Mesendoderm (in vitro differentiated cells): ENCODE measurements at regions not wholly inside any gene's neighbourhood (a gene's known extent, or its start where the extent isn't known, plus 50 kb on each side); places are given as distances from the start of the nearest gene placed in this dataset.

Experiments
- DNase-seq: peaks from one replicate; pipeline ENCODE4 v3.0.0; 2013
- H2AK5ac ChIP-seq: 2 replicates; pipeline ENCODE4 v1.6.1; 2013; ENCODE audit warnings: low read length, inconsistent platforms
- H2BK120ac ChIP-seq: 2 replicates; pipeline ENCODE4 v1.6.1; 2013; ENCODE audit warnings: low read depth, mild to moderate bottlenecking, low read length, moderate library complexity, mixed read lengths
- H2BK15ac ChIP-seq: replicated peaks from 2 replicates; pipeline ENCODE4 v1.6.1; 2013; ENCODE audit warnings: low read depth, mild to moderate bottlenecking, moderate library complexity
- H2BK5ac ChIP-seq: 2 replicates; pipeline ENCODE4 v1.6.1; 2013; ENCODE audit warnings: low read length, inconsistent platforms
- H3K18ac ChIP-seq: 2 replicates; pipeline ENCODE4 v1.6.1; 2013; ENCODE audit warnings: mild to moderate bottlenecking, low read length, mixed read lengths
- H3K23ac ChIP-seq: one replicate; pipeline ENCODE4 v1.6.1; 2013; ENCODE audit warnings: low read length
- H3K27ac ChIP-seq: 2 replicates; pipeline ENCODE4 v1.5.1; 2013; ENCODE audit warnings: low read depth, mild to moderate bottlenecking, inconsistent platforms, low read length, moderate library complexity
- H3K27me3 ChIP-seq: 2 replicates; pipeline ENCODE4 v1.6.1; 2013; ENCODE audit warnings: low read length, control low read depth, mild to moderate bottlenecking, inconsistent platforms; ENCODE audit not compliant: insufficient read depth, poor library complexity
- H3K36me3 ChIP-seq: 2 replicates; pipeline ENCODE4 v1.6.1; 2013; ENCODE audit warnings: low read length, inconsistent platforms; ENCODE audit not compliant: control insufficient read depth, insufficient read depth
- H3K4ac ChIP-seq: one replicate; pipeline ENCODE4 v1.6.1; 2013; ENCODE audit warnings: low read depth, mild to moderate bottlenecking, low read length, moderate library complexity
- H3K4me1 ChIP-seq: 2 replicates; pipeline ENCODE4 v1.6.1; 2013; ENCODE audit warnings: low read depth, low read length, inconsistent platforms; ENCODE audit not compliant: control insufficient read depth
- H3K4me2 ChIP-seq: 2 replicates; pipeline ENCODE4 v1.6.1; 2013; ENCODE audit warnings: low read length
- H3K4me3 ChIP-seq: 2 replicates; pipeline ENCODE4 v1.5.1; 2013; ENCODE audit warnings: mild to moderate bottlenecking, low read length
- H3K56ac ChIP-seq: one replicate; pipeline ENCODE4 v1.6.1; 2013; ENCODE audit warnings: low read length
- H3K79me1 ChIP-seq: 2 replicates; pipeline ENCODE4 v1.6.1; 2013; ENCODE audit warnings: low read length, inconsistent platforms
- H3K79me2 ChIP-seq: 2 replicates; pipeline ENCODE4 v1.6.1; 2013; ENCODE audit warnings: mild to moderate bottlenecking, low read length; ENCODE audit not compliant: control insufficient read depth, insufficient read depth
- H3K9ac ChIP-seq: 2 replicates; pipeline ENCODE4 v1.6.1; 2013; ENCODE audit warnings: low read length, inconsistent platforms
- H4K5ac ChIP-seq: one replicate; pipeline ENCODE4 v1.6.1; 2013; ENCODE audit warnings: low read length
- H4K8ac ChIP-seq: one replicate; pipeline ENCODE4 v1.6.1; 2013; ENCODE audit warnings: low read depth, mild to moderate bottlenecking, control low read depth, low read length, moderate library complexity
- WGBS: extraction: QIAGEN DNeasy Blood & Tissue Kit; methylation state at CpG from one replicate; pipeline ENCODE4 v1.1.7; 2013; ENCODE audit warnings: low lambda C conversion rate, missing lambda C conversion rate; ENCODE audit not compliant: insufficient coverage; ENCODE audit errors: extremely low coverage; 5-methylcytosine and 5-hydroxymethylcytosine counted together

DNA sequence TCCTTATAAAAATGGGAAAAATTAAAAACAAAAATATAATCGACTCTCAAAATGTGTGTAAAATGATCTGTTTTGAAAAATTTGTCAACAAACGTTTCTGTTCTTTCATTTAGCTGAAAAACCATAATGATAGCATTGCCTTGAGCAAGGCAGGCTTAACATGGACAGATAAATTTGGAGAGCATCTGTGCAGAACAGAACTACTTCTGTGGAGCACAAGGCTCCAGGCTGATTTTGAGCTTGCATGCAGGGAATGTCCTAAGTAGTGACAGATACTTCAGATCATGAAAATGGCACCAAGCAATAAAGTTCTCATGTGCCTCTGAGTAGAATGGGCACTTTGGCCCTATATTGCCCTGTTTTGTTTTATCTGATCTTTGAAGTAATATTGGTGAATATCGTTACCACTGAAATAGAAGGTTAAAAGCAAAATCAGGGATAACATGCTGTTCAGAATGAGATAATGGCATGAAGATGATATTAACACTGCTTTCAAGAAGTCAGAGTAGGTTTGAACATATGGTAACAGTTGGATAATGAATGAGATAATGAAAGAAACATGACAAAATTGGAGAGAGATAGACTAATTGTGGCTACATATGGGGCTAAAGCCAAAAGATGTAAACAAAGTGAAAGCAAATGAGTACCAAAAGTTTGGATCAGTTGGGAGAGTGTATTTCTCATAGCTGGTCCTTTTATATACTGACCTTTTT is 730.5 kb upstream of the CCDC179 start:
- no peak overlapping the region for H3K27ac ChIP-seq
- no peak overlapping the region for H3K4me3 ChIP-seq
- H4K8ac ChIP-seq, result no peak overlapping the region
- no peaks in the 10 kb centered on the region for H3K79me2 ChIP-seq
- H3K9ac ChIP-seq, result no peak overlapping the region
- no peaks in the 10 kb centered on the region for H3K36me3 ChIP-seq
- no peaks in the 10 kb centered on the region for H3K79me1 ChIP-seq
- H3K4me1 ChIP-seq, result no peaks in the 10 kb centered on the region
- H3K4me2 ChIP-seq, result no peak overlapping the region
- no peaks in the 10 kb centered on the region for H3K27me3 ChIP-seq
- no peak overlapping the region for H2BK15ac ChIP-seq
- H3K23ac ChIP-seq, result no peak overlapping the region
- no peak overlapping the region for H4K5ac ChIP-seq
- WGBS, result no CpG with 5 or more reads among the region's 3 CpGs
- no peak overlapping the region for H3K4ac ChIP-seq
- H3K18ac ChIP-seq, result no peak overlapping the region
- no peak overlapping the region for H3K56ac ChIP-seq
- no peak overlapping the region for H2AK5ac ChIP-seq
- no peak overlapping the region for H2BK5ac ChIP-seq
- no peak overlapping the region for H2BK120ac ChIP-seq
- DNase-seq, result no peak

DNA sequence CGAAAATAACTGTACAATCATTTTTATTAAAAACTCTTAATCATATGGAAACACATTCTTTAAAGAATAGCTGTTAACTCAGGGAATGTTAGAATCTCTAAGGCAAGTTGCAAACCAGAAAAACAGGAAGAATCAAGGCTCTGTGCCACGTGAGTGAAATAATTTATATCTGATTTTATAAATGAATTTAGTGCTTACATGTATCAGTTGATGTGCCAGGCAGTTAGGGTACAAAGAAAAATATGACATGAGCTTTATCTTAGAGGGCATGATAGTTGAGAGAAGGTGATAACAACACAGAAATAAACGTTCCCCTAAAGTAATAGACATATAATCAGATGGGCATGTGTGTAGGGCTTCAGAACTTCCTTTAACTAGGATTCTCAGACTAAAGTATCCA is 734.5 kb upstream of the CCDC179 start:
- Histone ChIP-seq H3K4ac (no peak overlapping the region), H3K18ac (no peak overlapping the region), H3K4me3 (no peak overlapping the region), H2BK5ac (no peak overlapping the region), H3K9ac (no peak overlapping the region), H3K4me1 (no peaks in the 10 kb centered on the region), H3K36me3 (no peaks in the 10 kb centered on the region), H3K4me2 (no peak overlapping the region), H3K79me1 (no peaks in the 10 kb centered on the region), H2AK5ac (no peak overlapping the region), H4K5ac (no peak overlapping the region), H2BK120ac (no peak overlapping the region), H3K23ac (no peak overlapping the region), H2BK15ac (no peak overlapping the region), H3K79me2 (no peaks in the 10 kb centered on the region), H3K56ac (no peak overlapping the region), H3K27ac (no peak overlapping the region), H4K8ac (no peak overlapping the region), H3K27me3 (no peaks in the 10 kb centered on the region)
- WGBS, result no CpG with 5 or more reads among the region's 3 CpGs
- DNase-seq, result no peak

DNA sequence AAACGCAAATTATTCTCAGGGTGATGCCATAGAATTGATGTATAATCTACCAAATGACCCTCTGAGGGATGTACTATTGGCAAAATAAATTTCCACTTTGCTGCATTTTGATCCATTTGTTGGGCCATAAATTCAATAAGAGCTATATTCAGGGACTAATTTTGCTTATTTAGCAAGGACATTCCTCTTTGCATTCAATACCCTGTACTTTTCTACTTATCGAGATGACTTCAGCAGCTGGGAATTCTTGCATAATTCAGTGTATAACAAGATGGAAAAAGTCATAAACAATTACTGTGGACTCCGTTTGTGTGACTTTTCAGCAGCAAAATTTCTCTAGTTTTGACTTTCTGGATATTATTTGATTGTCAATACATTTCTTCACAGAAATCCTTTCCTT is 744.7 kb upstream of the CCDC179 start:
- no peak overlapping the region for H2AK5ac ChIP-seq
- H2BK5ac ChIP-seq, result no peak overlapping the region
- DNase-seq, result no peak
- no peaks in the 10 kb centered on the region for H3K4me1 ChIP-seq
- no peaks in the 10 kb centered on the region for H3K79me1 ChIP-seq
- H2BK15ac ChIP-seq, result no peak overlapping the region
- no CpG with 5 or more reads among the region's 3 CpGs for WGBS
- no peak overlapping the region for H3K4ac ChIP-seq
- no peaks in the 10 kb centered on the region for H3K27me3 ChIP-seq
- H4K5ac ChIP-seq, result no peak overlapping the region
- H4K8ac ChIP-seq, result no peak overlapping the region
- H3K18ac ChIP-seq, result no peak overlapping the region
- H3K4me2 ChIP-seq, result no peak overlapping the region
- H3K79me2 ChIP-seq, result no peaks in the 10 kb centered on the region
- H2BK120ac ChIP-seq, result no peak overlapping the region
- H3K56ac ChIP-seq, result no peak overlapping the region
- no peak overlapping the region for H3K4me3 ChIP-seq
- H3K36me3 ChIP-seq, result no peaks in the 10 kb centered on the region
- H3K23ac ChIP-seq, result no peak overlapping the region
- no peak overlapping the region for H3K27ac ChIP-seq
- H3K9ac ChIP-seq, result no peak overlapping the region

DNA sequence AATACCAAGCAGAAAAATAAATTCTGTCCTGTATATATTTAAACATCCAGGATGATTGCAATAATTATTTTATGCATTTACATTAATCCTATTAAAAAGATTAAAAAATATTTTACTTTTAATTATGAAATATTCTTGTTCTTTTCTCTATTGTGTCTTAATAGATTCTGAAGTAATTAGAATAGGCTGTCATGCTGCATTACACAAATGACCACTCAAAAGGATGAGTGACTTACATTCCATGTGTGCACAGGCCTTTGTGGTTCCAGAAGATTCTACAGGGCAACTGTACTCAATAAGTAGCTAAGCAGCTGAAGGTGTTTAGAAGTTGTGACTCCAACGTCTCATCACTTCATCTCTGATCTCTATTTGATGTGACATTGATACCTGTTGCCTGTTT is 745.9 kb upstream of the CCDC179 start:
- no peak overlapping the region for H2AK5ac ChIP-seq
- H3K79me2 ChIP-seq, result no peaks in the 10 kb centered on the region
- no peak overlapping the region for H2BK5ac ChIP-seq
- no peaks in the 10 kb centered on the region for H3K79me1 ChIP-seq
- H2BK15ac ChIP-seq, result no peak overlapping the region
- H2BK120ac ChIP-seq, result no peak overlapping the region
- H3K56ac ChIP-seq, result no peak overlapping the region
- H3K36me3 ChIP-seq, result no peaks in the 10 kb centered on the region
- no peak overlapping the region for H4K8ac ChIP-seq
- no peak overlapping the region for H3K4me2 ChIP-seq
- H4K5ac ChIP-seq, result no peak overlapping the region
- H3K9ac ChIP-seq, result no peak overlapping the region
- no peak overlapping the region for H3K4ac ChIP-seq
- no peak overlapping the region for H3K27ac ChIP-seq
- H3K23ac ChIP-seq, result no peak overlapping the region
- no peaks in the 10 kb centered on the region for H3K27me3 ChIP-seq
- no peak overlapping the region for H3K4me3 ChIP-seq
- no CpG with 5 or more reads among the region's 1 CpG for WGBS
- no peak overlapping the region for H3K18ac ChIP-seq
- H3K4me1 ChIP-seq, result no peaks in the 10 kb centered on the region
- DNase-seq, result no peak

DNA sequence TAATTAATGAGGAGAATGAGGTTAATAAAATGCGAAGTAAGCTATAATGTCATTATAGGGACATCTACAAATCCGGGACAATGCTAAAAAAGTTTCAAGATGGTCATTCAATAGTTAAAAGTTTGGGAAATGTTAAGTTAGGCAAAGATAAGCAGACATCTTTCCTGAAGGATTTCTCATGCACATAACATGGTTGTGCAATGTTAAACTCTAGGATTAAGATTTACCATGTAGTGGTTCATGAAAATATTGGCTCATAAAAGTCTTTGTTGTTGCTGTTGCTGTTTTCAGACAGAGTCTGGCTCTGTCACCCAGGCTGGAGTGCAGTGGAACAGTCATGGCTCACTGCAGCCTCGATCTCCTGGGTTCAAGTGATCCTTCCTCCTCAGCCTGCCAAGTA is 751.5 kb upstream of the CCDC179 start:
- H3K23ac ChIP-seq, result no peak overlapping the region
- no peak overlapping the region for H4K8ac ChIP-seq
- no peak overlapping the region for H2BK120ac ChIP-seq
- H2BK15ac ChIP-seq, result no peak overlapping the region
- no peak overlapping the region for H3K9ac ChIP-seq
- no peaks in the 10 kb centered on the region for H3K27me3 ChIP-seq
- H3K4me1 ChIP-seq, result no peaks in the 10 kb centered on the region
- whole genome bisulfite sequencing, result no CpG with 5 or more reads among the region's 3 CpGs
- H3K79me2 ChIP-seq, result no peaks in the 10 kb centered on the region
- H2BK5ac ChIP-seq, result no peak overlapping the region
- no peak overlapping the region for H3K18ac ChIP-seq
- DNase-seq, result no peak
- H3K4me3 ChIP-seq, result no peak overlapping the region
- H3K56ac ChIP-seq, result no peak overlapping the region
- H3K4me2 ChIP-seq, result no peak overlapping the region
- H3K36me3 ChIP-seq, result no peaks in the 10 kb centered on the region
- no peak overlapping the region for H3K27ac ChIP-seq
- H3K79me1 ChIP-seq, result no peaks in the 10 kb centered on the region
- no peak overlapping the region for H2AK5ac ChIP-seq
- no peak overlapping the region for H3K4ac ChIP-seq
- H4K5ac ChIP-seq, result no peak overlapping the region

DNA sequence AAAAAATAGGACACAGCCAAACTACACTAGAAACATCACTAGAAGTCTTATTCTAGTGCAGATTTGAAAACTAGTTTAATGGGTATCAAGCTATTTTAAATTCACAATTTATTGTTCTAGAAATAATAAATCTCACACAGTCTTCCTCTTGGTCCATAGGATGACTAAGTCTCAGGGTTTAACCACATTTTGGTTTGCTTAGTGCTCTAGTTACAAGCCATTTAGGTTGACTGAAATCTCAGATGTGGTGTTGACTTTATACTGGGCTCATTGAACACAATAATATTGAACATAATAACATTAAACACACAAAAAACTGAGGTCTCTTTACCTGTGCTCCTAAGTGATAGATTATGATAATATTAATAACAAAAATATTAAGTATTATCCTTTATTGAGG is 760.3 kb upstream of the CCDC179 start:
- H3K4me1 ChIP-seq, result no peaks in the 10 kb centered on the region
- no peak overlapping the region for H2BK5ac ChIP-seq
- no peak for DNase-seq
- no peak overlapping the region for H3K18ac ChIP-seq
- no peak overlapping the region for H2BK120ac ChIP-seq
- H3K27ac ChIP-seq, result no peak overlapping the region
- no peak overlapping the region for H2AK5ac ChIP-seq
- no peaks in the 10 kb centered on the region for H3K27me3 ChIP-seq
- H3K4ac ChIP-seq, result no peak overlapping the region
- no peaks in the 10 kb centered on the region for H3K79me1 ChIP-seq
- no peak overlapping the region for H3K56ac ChIP-seq
- H2BK15ac ChIP-seq, result no peak overlapping the region
- no peak overlapping the region for H3K9ac ChIP-seq
- no peak overlapping the region for H4K5ac ChIP-seq
- no peak overlapping the region for H3K23ac ChIP-seq
- no peaks in the 10 kb centered on the region for H3K36me3 ChIP-seq
- H3K79me2 ChIP-seq, result no peaks in the 10 kb centered on the region
- H3K4me2 ChIP-seq, result no peak overlapping the region
- H3K4me3 ChIP-seq, result no peak overlapping the region
- no peak overlapping the region for H4K8ac ChIP-seq
